GM10266 (cell line): ENCODE measurements at regions not wholly inside any gene's neighbourhood (a gene's known extent, or its start where the extent isn't known, plus 50 kb on each side); places are given as distances from the start of the nearest gene placed in this dataset.

Experiments
- DNase-seq: peaks from one replicate; pipeline ENCODE4 v3.0.0; 2012; ENCODE audit errors: extremely low spot score
- CTCF ChIP-seq: IDR thresholded peaks from 2 replicates; pipeline ENCODE4 v1.5.1; 2012; ENCODE audit warnings: mild to moderate bottlenecking, low read depth; ENCODE audit not compliant: control insufficient read depth, insufficient read depth; ENCODE audit errors: missing control alignments

- no peak for TF ChIP-seq CTCF
- DNase-seq: no peak
Measured at GRCh38 chrX:68990948-68991347, 162.1 kb downstream of the EFNB1 start.

DNA sequence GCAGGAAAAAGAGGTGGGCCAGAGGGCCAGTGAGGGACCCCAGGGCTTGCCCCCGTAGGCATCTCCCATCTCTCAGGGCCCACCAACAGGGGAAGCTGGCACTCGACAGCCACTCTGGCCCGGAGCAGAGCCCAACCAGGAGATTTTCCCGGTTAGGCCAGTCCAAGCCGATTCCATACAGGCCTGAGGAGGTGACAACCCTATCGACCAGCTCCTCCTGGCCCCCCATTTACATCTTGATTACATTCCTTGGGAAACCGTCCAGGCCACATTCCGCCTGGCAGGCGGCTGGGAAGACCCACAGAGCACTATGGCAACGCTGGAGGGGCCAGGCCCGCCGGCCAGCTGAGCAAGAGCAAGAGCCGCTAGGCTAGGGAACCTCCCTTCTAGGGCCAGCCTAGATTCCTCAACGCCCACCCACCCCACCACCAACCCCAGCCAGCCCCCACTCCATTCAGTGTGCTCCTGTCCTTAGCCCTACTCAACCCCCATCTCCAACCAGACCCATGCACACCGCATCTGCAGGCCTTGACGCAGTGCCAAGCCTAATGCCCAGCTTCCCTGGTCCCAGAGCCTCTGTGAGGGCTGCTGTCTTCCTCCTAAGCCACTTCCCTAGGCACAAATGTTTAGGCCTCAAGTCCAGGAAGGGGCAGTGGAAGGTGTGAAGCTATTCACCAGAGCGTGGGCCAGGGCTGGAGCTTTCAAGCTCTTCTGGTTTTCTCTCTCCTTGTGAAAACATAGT lies 161.2 kb downstream of the EFNB1 start:
- TF ChIP-seq CTCF: no peak
- no peak for DNase-seq

- no peak for TF ChIP-seq CTCF
- DNase-seq: no peak
Measured at GRCh38 chrX:68989456-68989855, 160.6 kb downstream of the EFNB1 start.

GRCh38 chrX:68988865-68989264 lies 160.0 kb downstream of the EFNB1 start:
- TF ChIP-seq CTCF: no peak
- no peak for DNase-seq

GRCh38 chrX:68985135-68985755 lies 156.4 kb downstream of the EFNB1 start:
- no peak for TF ChIP-seq CTCF
- DNase-seq: no peak

DNA sequence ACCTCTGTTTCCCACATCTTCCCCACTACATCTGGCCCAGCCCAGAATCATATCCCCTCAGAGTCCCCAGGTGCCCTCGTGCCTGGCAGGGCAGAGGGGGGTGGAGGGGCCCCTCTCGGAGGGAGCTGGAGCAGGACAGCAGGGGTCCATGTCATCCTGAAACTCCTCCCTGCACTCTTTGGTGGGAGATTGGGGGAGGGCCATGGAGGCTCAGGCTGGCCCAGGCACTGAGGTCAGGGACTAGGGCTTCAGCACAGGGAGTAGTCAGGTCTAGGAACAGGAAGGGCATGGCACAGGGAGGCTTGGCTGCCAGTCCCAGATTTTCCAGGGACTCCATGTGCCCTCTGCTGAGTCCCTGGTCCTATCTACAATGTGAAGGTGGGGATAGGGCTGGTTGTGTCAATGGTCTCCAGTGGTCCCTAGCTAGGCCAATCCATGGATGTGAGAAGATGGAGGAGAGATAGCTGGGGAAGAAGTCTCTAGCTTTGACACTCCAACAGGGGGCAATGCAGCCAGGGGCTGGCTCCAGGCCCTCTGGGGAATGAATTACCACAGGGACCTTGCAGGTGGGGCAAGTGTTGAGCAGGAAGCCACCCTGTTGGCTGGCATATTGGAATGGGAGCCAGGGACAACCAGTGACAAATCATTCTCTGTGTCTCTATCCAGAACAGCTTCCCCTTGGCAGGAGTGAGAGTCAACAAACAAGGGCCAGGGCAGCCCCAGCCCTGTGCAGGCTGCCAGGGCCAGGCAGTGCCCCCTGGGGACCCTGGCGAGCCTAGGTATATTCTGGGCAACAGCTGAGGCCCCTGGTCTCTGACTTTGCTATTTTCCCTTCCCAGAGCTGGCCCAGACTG lies 154.4 kb downstream of the EFNB1 start:
- DNase-seq: no peak
- TF ChIP-seq CTCF: no peak
